ENCODE measurements at regions not wholly inside any gene's neighbourhood (a gene's known extent, or its start where the extent isn't known, plus 50 kb on each side); places are given as distances from the start of the nearest gene placed in this dataset.

DNA sequence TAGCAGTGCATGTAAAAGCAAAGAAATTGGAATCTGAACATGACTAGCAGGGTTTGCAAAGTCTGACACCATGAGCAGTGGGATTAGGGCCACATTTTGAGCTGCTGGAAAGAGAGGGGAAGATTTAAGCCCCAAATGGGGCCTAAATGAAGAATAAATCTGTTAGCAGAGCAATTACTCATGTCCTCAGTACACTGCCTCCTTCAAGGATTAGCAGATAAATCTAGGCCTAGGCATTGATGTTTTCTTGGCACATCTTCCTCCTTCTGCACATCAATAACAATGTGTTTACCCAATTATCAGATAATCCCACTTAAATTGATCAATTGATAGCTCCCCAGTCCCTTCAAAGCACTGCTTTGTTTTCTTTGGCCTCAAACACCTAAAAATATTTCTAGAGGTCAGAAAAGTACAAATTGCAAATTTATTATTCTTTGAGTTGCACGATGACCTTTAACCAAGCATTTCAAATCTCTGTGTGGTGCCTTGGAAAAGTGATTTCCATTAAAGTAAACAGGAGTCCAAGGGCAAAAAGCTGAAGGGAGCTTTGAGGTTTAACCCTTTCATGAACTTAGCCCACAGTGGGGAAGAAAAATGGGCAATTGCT is 514.7 kb upstream of the CHORDC1 start:
- Mint-ChIP-seq H3K27me3 (ENCODE audit: low read depth in 3 of 3) (no peaks in the 10 kb centered on the region), H3K36me3 (no peaks in the 10 kb centered on the region), H3K27ac (no peak overlapping the region), H3K4me1 (no peaks in the 10 kb centered on the region), H3K4me3 (no peak overlapping the region), H3K9me3 (peaks cover 0 to 6% (median 2%) of the 10 kb centered on the region in 7 donors)
- Histone ChIP-seq H3K27ac (ENCODE audit: low read depth in 1 of 2, low read length in 2 of 2) (no peak overlapping the region), H3K4me2 (replicated peaks; ENCODE audit: extremely low read depth, low read length, poor library complexity, severe bottlenecking) (no peak overlapping the region), H4K20me1 (ENCODE audit: insufficient read depth, low read length) (no peaks in the 10 kb centered on the region), H3K36me3 (replicated peaks in 1 of 2; ENCODE audit: control insufficient read depth in 1 of 2, insufficient read depth in 2 of 2, low read length in 2 of 2) (no peaks in the 10 kb centered on the region), H3K27me3 (ENCODE audit: control insufficient read depth in 2 of 2, insufficient read depth in 2 of 2, low read length in 2 of 2) (no peaks in the 10 kb centered on the region), H3K9ac (ENCODE audit: insufficient read depth, low read length, poor library complexity, severe bottlenecking) (no peak overlapping the region), H2AFZ (ENCODE audit: insufficient read depth, low read depth, low read length, poor library complexity, severe bottlenecking) (no peak overlapping the region), H3K4me3 (replicated peaks in 1 of 3; ENCODE audit: low read depth in 2 of 3, low read length in 3 of 3) (no peak overlapping the region), H3K4me1 (ENCODE audit: control insufficient read depth in 1 of 2, insufficient read depth in 2 of 2, low read length in 2 of 2) (no peaks in the 10 kb centered on the region), H3K79me2 (ENCODE audit: insufficient read depth, low read length) (no peaks in the 10 kb centered on the region), H3K9me3 (replicated peaks in 1 of 2; ENCODE audit: control insufficient read depth in 1 of 2, insufficient read depth in 1 of 2, low read length in 2 of 2) (peaks cover 0 to 11% of the 10 kb centered on the region in 2 donors)
- no CpG with 5 or more reads among the region's 1 CpG for WGBS (ENCODE audit: insufficient coverage)
- DNase-seq: no peak
- TF ChIP-seq CTCF (IDR thresholded peaks at IDR 0.05): no peak
- intact Hi-C loops (cut with micrococcal nuclease): no loop called here

GRCh38 chr11:90732486-90732885 is 509.6 kb upstream of the CHORDC1 start:
- peaks cover 0 to 14% (median 7%) of the 10 kb centered on the region in 7 donors for H3K9me3 Mint-ChIP-seq
- intact Hi-C loops (cut with micrococcal nuclease): no loop called here
- H3K36me3 ChIP-seq (replicated peaks in 1 of 2; ENCODE audit: control insufficient read depth in 1 of 2, insufficient read depth in 2 of 2, low read length in 2 of 2): no peaks in the 10 kb centered on the region
- TF ChIP-seq CTCF (IDR thresholded peaks at IDR 0.05): no peak
- no peak overlapping the region for H3K27ac ChIP-seq (ENCODE audit: low read depth in 1 of 2, low read length in 2 of 2)
- no peak overlapping the region for H3K4me3 ChIP-seq (replicated peaks in 1 of 3; ENCODE audit: low read depth in 2 of 3, low read length in 3 of 3)
- H2AFZ ChIP-seq (ENCODE audit: insufficient read depth, low read depth, low read length, poor library complexity, severe bottlenecking): no peak overlapping the region
- no CpG with 5 or more reads among the region's 2 CpGs for WGBS (ENCODE audit: insufficient coverage)
- no peaks in the 10 kb centered on the region for H3K79me2 ChIP-seq (ENCODE audit: insufficient read depth, low read length)
- no peaks in the 10 kb centered on the region for H3K4me1 Mint-ChIP-seq
- H3K4me2 ChIP-seq (replicated peaks; ENCODE audit: extremely low read depth, low read length, poor library complexity, severe bottlenecking): no peak overlapping the region
- DNase-seq: no peak
- H3K4me3 Mint-ChIP-seq: no peak overlapping the region
- no peaks in the 10 kb centered on the region for H3K27me3 ChIP-seq (ENCODE audit: control insufficient read depth in 2 of 2, insufficient read depth in 2 of 2, low read length in 2 of 2)
- no peaks in the 10 kb centered on the region for H3K27me3 Mint-ChIP-seq (ENCODE audit: low read depth in 3 of 3)
- no peak overlapping the region for H3K9ac ChIP-seq (ENCODE audit: insufficient read depth, low read length, poor library complexity, severe bottlenecking)
- no peaks in the 10 kb centered on the region for H4K20me1 ChIP-seq (ENCODE audit: insufficient read depth, low read length)
- no peak overlapping the region for H3K27ac Mint-ChIP-seq
- H3K9me3 ChIP-seq (replicated peaks in 1 of 2; ENCODE audit: control insufficient read depth in 1 of 2, insufficient read depth in 1 of 2, low read length in 2 of 2): peaks cover 0 to 6% of the 10 kb centered on the region in 2 donors
- H3K4me1 ChIP-seq (ENCODE audit: control insufficient read depth in 1 of 2, insufficient read depth in 2 of 2, low read length in 2 of 2): no peaks in the 10 kb centered on the region
- H3K36me3 Mint-ChIP-seq: no peaks in the 10 kb centered on the region

All from CD14-positive monocyte (primary cell).